ENCODE measurements at regions not wholly inside any gene's neighbourhood (a gene's known extent, or its start where the extent isn't known, plus 50 kb on each side); places are given as distances from the start of the nearest gene placed in this dataset.

DNA sequence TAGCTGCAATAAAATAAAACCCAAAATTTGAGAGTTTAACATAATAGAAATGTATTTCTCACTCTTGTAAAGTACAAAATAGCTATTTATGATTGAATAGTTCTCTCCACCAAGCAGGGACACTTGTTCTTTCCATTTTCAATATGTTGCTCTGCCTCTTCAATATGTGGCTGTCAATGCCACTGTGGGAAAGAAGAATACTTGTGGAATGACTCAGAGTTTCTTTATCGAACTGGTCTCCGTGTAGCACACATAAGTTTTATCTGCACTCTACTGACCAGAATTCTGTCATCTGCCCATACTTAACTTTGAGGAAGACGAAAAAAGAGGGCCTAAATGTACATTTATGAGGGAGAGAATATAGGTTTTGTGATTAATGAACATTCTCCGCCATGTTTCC is 256.9 kb downstream of the ATXN7L3B start:
- TF ChIP-seq EZH2 (IDR thresholded peaks at IDR 0.05) = no peak
- TF ChIP-seq POLR2AphosphoS5 (IDR thresholded peaks at IDR 0.05; ENCODE audit: borderline replicate concordance, low read depth, low read length) = no peak
